T-cell (primary cell): ENCODE measurements at regions not wholly inside any gene's neighbourhood (a gene's known extent, or its start where the extent isn't known, plus 50 kb on each side); places are given as distances from the start of the nearest gene placed in this dataset.
"Not testable (repeated sequence)": the region's sequence is repeated elsewhere in the genome, so short reads cannot be mapped to it uniquely, and the experiment has no call there.

Source experiments
- ATAC-seq, 4 experiments: fragments of 200-7000 bp in 3 of 4; fragments of 150-1000 bp in 1 of 4; cut with Tn5 transposase; replicated peaks in 1 of 4; 1 replicate in 3 of 4; 2 replicates in 1 of 4; pipeline ENCODE4 v1.10.0; 2021; ENCODE audit warnings: moderate library complexity in 3 of 4, mild to moderate bottlenecking in 2 of 4, moderate number of reproducible peaks in 1 of 4
- CTCF ChIA-PET, 2 donors: fragments of 300-600 bp; sonication (Branson Sonifier 250); formaldehyde crosslinking; loops; one replicate each; lab custom pipeline; 2022; ENCODE audit warnings: antibody characterized with exemption in 2 of 2; lab: Charles Lee
- POLR2A ChIA-PET, 2 donors: fragments of 300-600 bp; sonication (Branson Sonifier 250); formaldehyde crosslinking; loops; one replicate each; lab custom pipeline; 2022; ENCODE audit warnings: antibody characterized with exemption in 2 of 2; lab: Charles Lee
- DNase-seq, 35 experiments: peaks; one replicate each; pipeline versions ENCODE4 v3.0.0 to v3.0.0-alpha.2; 2013 to 2023
- H3K27ac ChIP-seq: one replicate; pipeline ENCODE4 v1.5.1; 2013; ENCODE audit warnings: low read length
- H3K27me3 ChIP-seq, 2 experiments: replicated peaks in 1 of 2; 1 replicate in 1 of 2; 2 replicates in 1 of 2; pipeline versions ENCODE4 v1.6.1 to v1.7.0; 2013; ENCODE audit warnings: low read length in 1 of 2, mixed read lengths in 1 of 2; ENCODE audit not compliant: control insufficient read depth in 2 of 2, insufficient read depth in 2 of 2; ENCODE audit errors: extremely low read depth in 1 of 2
- H3K36me3 ChIP-seq, 2 donors: 1 replicate in 1 of 2; 2 replicates in 1 of 2; pipeline versions ENCODE4 v1.6.1 to v1.7.0; 2013; ENCODE audit warnings: low read length in 1 of 2; ENCODE audit not compliant: control insufficient read depth in 2 of 2, insufficient read depth in 1 of 2; ENCODE audit errors: extremely low read depth in 1 of 2
- H3K4me1 ChIP-seq, 2 experiments: 1 replicate in 1 of 2; 2 replicates in 1 of 2; pipeline versions ENCODE4 v1.6.1 to v1.7.0; 2013; ENCODE audit warnings: low read length in 2 of 2, mixed read lengths in 1 of 2; ENCODE audit not compliant: insufficient read depth in 2 of 2, control insufficient read depth in 1 of 2; ENCODE audit errors: extremely low read depth in 1 of 2
- H3K4me3 ChIP-seq, 2 donors: 1 replicate in 1 of 2; 2 replicates in 1 of 2; pipeline versions ENCODE4 v1.5.1 to v1.7.0; 2013; ENCODE audit warnings: mild to moderate bottlenecking in 2 of 2, low read length in 1 of 2, moderate library complexity in 1 of 2; ENCODE audit not compliant: control insufficient read depth in 1 of 2; ENCODE audit errors: extremely low read depth in 1 of 2
- H3K9me3 ChIP-seq: 2 replicates; pipeline ENCODE4 v1.7.0; 2013
- H3K27ac Mint-ChIP-seq, 2 donors: one replicate each; pipeline ENCODE4 v1.8.0; 2020 to 2021; ENCODE audit warnings: mild to moderate bottlenecking in 2 of 2, mixed read lengths in 2 of 2
- H3K27me3 Mint-ChIP-seq, 2 donors: one replicate each; pipeline ENCODE4 v1.8.0; 2021 to 2022; ENCODE audit warnings: mixed read lengths in 2 of 2
- H3K36me3 Mint-ChIP-seq: one replicate; pipeline ENCODE4 v1.8.0; 2021; ENCODE audit warnings: mixed read lengths
- H3K4me1 Mint-ChIP-seq, 3 donors: one replicate each; pipeline ENCODE4 v1.8.0; 2020 to 2022; ENCODE audit warnings: mixed read lengths in 3 of 3, mild to moderate bottlenecking in 1 of 3
- H3K4me3 Mint-ChIP-seq, 3 donors: one replicate each; pipeline ENCODE4 v1.8.0; 2020 to 2022; ENCODE audit warnings: mild to moderate bottlenecking in 3 of 3, mixed read lengths in 3 of 3, moderate library complexity in 3 of 3
- H3K9me3 Mint-ChIP-seq, 3 donors: one replicate each; pipeline ENCODE4 v1.8.0; 2020 to 2022; ENCODE audit warnings: mixed read lengths in 3 of 3
- WGBS: methylation state at CpG from one replicate; pipeline ENCODE4 v1.1.5; 2013; ENCODE audit warnings: missing lambda C conversion rate; ENCODE audit not compliant: insufficient coverage; 5-methylcytosine and 5-hydroxymethylcytosine counted together

DNA sequence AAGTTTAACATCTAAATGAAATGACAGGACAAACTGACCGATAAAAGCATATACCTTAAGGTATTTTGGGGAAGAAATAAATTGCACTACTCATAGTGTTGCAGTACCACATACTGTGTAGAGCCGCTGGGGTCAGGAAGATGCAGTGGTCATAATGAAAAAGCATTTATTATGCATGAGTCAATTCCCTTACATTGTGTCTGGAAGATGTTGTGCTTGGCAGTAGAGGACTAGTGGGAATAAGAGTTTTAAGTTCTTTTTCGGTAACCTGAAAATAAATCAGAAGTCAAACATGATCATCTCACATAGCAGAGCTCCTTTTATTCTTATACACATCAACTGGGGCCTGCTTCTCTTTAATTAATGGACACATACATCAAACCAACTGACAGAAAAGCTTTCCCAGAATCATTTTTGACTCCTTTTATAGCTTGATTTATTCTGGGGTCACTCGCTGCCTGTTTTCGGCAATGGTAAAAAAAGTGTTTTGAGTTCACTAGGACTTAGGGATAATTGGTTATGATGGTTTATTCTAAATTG lies 262.5 kb upstream of the CHD1 start:
- WGBS: no CpG with 5 or more reads among the region's 5 CpGs
- ChIA-PET POLR2A (no interaction called here), CTCF (no interaction called here)
- no peaks in the 10 kb centered on the region for H3K36me3 Mint-ChIP-seq
- peaks cover 0 to 5% (median 0%) of the 10 kb centered on the region in 3 donors for H3K9me3 Mint-ChIP-seq
- no peak overlapping the region for H3K4me3 ChIP-seq
- no peaks in the 10 kb centered on the region for H3K36me3 ChIP-seq
- DNase-seq: no peak
- H3K27ac ChIP-seq: no peak overlapping the region
- H3K27ac Mint-ChIP-seq: no peak overlapping the region
- H3K9me3 ChIP-seq: no peaks in the 10 kb centered on the region
- peaks cover 2 to 5% of the 10 kb centered on the region in 2 donors for H3K27me3 Mint-ChIP-seq
- H3K4me1 ChIP-seq: no peaks in the 10 kb centered on the region
- H3K4me1 Mint-ChIP-seq: no peaks in the 10 kb centered on the region
- no peak overlapping the region for H3K4me3 Mint-ChIP-seq
- no peak for ATAC-seq
- H3K27me3 ChIP-seq: no peaks in the 10 kb centered on the region

DNA sequence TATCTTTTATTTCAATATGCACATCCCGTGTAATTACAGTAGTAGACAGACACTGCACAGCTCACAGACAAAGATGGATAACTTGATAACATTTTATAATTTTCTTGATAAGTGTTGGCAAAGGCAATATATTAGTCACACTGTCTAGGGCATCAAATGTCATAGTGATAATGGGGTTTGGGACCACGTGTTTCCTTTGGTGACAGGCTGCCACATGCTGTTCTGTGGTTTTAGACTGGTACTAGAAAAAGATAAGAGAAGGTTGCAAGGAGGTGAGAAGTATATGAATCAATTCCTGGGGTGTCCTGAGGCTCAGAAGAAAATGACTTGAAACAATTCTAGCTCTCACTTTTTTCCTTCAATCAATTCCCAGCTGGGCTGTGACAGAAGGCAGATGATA lies 258.8 kb upstream of the CHD1 start:
- Histone ChIP-seq H3K9me3 (no peaks in the 10 kb centered on the region), H3K27me3 (no peaks in the 10 kb centered on the region), H3K4me1 (no peaks in the 10 kb centered on the region), H3K27ac (no peak overlapping the region), H3K4me3 (no peak overlapping the region), H3K36me3 (no peaks in the 10 kb centered on the region)
- H3K36me3 Mint-ChIP-seq: no peaks in the 10 kb centered on the region
- peaks cover 2 to 5% of the 10 kb centered on the region in 2 donors for H3K27me3 Mint-ChIP-seq
- no peak overlapping the region for H3K4me3 Mint-ChIP-seq
- H3K9me3 Mint-ChIP-seq: peaks cover 0 to 5% (median 0%) of the 10 kb centered on the region in 3 donors
- no peak for ATAC-seq
- DNase-seq: no peak
- H3K4me1 Mint-ChIP-seq: no peaks in the 10 kb centered on the region
- POLR2A ChIA-PET: no interaction called here
- CTCF ChIA-PET: no interaction called here
- 17% methylated on average over 1 of the region's 2 CpGs for WGBS
- H3K27ac Mint-ChIP-seq: no peak overlapping the region

DNA sequence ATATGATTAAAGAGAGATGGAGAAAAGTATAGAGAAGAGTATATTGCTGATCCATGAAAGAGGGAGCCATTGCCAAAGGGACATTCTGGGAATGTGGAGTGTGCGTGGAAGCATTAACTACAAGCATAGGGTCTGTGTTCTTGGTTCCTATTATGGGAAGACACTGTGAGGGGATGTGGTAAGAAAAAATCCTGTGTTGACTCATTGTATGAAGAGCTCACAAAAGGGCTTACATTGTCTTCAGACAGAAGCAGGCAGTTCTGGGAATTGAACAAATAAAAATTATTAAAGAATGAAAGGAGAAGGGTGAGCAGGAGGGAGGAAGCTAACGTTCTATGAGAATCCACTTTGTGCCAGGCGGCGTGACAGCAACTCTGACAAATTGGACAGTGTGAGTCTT lies 250.4 kb upstream of the CHD1 start:
- H3K4me1 Mint-ChIP-seq: no peaks in the 10 kb centered on the region
- H3K27me3 Mint-ChIP-seq: peaks cover 5 to 8% of the 10 kb centered on the region in 2 donors
- no peak overlapping the region for H3K27ac ChIP-seq
- no peaks in the 10 kb centered on the region for H3K9me3 ChIP-seq
- H3K4me1 ChIP-seq: no peaks in the 10 kb centered on the region
- DNase-seq (no peak), ATAC-seq (no peak)
- no peak overlapping the region for H3K4me3 Mint-ChIP-seq
- H3K4me3 ChIP-seq: no peak overlapping the region
- POLR2A ChIA-PET: no interaction called here
- no peaks in the 10 kb centered on the region for H3K27me3 ChIP-seq
- H3K9me3 Mint-ChIP-seq: peaks cover 0 to 3% (median 0%) of the 10 kb centered on the region in 3 donors
- no peaks in the 10 kb centered on the region for H3K36me3 ChIP-seq
- WGBS: 67% methylated on average over 1 of the region's 4 CpGs
- CTCF ChIA-PET: no interaction called here
- H3K27ac Mint-ChIP-seq: no peak overlapping the region
- H3K36me3 Mint-ChIP-seq: no peaks in the 10 kb centered on the region

DNA sequence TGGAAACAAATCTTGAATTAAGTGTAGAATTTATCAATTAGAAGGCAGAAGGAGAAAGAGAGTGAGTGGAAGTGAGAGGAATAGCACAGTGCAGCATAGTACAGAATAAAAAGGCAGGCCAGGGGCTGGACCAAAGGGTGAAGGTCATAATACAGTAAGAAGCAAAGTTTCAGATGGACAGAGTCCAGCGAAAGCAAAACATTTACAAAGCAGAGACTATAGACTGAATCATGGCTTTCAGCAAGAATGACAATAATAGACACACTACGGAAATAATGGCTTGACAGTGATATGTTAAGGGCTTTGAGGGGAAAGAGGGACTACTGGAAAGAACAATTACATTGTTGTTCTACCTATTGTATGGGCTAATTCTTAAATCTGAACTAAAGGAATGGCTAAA lies 249.0 kb upstream of the CHD1 start:
- CTCF ChIA-PET: no interaction called here
- no peak overlapping the region for H3K27ac Mint-ChIP-seq
- H3K4me3 Mint-ChIP-seq: no peak overlapping the region

DNA sequence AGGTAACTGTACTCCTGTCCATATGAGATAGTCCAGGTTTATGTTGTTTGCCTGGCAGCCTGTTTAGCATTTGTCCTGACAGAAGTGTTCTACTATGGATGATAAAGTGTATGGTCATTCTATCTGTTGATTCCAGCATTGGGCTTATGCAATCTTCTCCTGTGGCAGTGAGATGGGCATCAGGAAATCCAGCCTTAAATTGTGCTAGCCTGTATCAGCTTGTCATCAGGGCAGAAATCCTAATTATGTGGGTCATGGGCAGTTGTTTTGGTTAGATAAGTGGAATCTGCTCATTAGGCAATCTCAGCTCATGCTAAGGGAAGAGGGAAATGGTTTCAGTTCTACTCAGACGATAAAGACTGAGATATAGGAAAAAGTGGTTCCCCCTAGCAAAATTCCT lies 247.4 kb upstream of the CHD1 start:
- Mint-ChIP-seq H3K4me3 (no peak overlapping the region), H3K9me3 (peaks cover 0 to 3% (median 0%) of the 10 kb centered on the region in 3 donors), H3K27ac (no peak overlapping the region), H3K27me3 (peaks cover 5 to 8% of the 10 kb centered on the region in 2 donors), H3K4me1 (no peaks in the 10 kb centered on the region), H3K36me3 (no peaks in the 10 kb centered on the region)
- DNase-seq (no peak), ATAC-seq (no peak)
- H3K9me3 ChIP-seq: no peaks in the 10 kb centered on the region
- no CpG with 5 or more reads among the region's 1 CpG for WGBS
- no peaks in the 10 kb centered on the region for H3K4me1 ChIP-seq
- H3K27ac ChIP-seq: no peak overlapping the region
- no peaks in the 10 kb centered on the region for H3K36me3 ChIP-seq
- no peaks in the 10 kb centered on the region for H3K27me3 ChIP-seq
- CTCF ChIA-PET: no interaction called here
- POLR2A ChIA-PET: no interaction called here
- H3K4me3 ChIP-seq: no peak overlapping the region

More for the DNA sequence above, 249.0 kb upstream of the CHD1 start:
- H3K4me3 ChIP-seq: no peak overlapping the region
- no peak for DNase-seq
- H3K36me3 ChIP-seq: no peaks in the 10 kb centered on the region
- Mint-ChIP-seq H3K27me3 (peaks cover 5 to 8% of the 10 kb centered on the region in 2 donors), H3K36me3 (no peaks in the 10 kb centered on the region), H3K9me3 (peaks cover 0 to 3% (median 0%) of the 10 kb centered on the region in 3 donors), H3K4me1 (no peaks in the 10 kb centered on the region)
- no peaks in the 10 kb centered on the region for H3K9me3 ChIP-seq
- POLR2A ChIA-PET: no interaction called here
- ATAC-seq: no peak
- no peak overlapping the region for H3K27ac ChIP-seq
- WGBS: no CpG with 5 or more reads among the region's 2 CpGs
- no peaks in the 10 kb centered on the region for H3K4me1 ChIP-seq
- no peaks in the 10 kb centered on the region for H3K27me3 ChIP-seq

DNA sequence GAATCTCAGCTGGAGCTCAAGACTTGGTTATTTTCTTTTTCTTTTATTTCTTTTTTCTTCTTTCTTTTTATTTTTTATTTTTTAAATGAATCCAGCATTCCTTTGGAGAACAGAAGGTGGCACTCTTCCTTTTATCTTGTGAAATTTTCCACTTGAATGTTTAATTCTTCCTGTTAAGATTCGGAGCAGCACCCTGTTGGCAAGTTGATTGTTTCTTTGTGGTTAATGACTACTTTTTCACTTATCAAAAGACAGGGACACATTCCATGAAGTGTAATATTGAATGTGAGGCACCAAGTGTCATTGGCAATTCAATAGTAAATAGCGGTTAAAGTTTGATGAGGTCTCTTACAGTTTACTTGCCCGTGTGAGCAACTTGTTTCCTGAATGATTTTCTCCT lies 240.5 kb upstream of the CHD1 start:
- no peaks in the 10 kb centered on the region for H3K36me3 Mint-ChIP-seq
- H3K9me3 Mint-ChIP-seq: peaks cover 5 to 6% (median 5%) of the 10 kb centered on the region in 3 donors
- Histone ChIP-seq H3K27ac (no peak overlapping the region), H3K27me3 (no peaks in the 10 kb centered on the region), H3K36me3 (no peaks in the 10 kb centered on the region), H3K4me3 (no peak overlapping the region), H3K9me3 (no peaks in the 10 kb centered on the region), H3K4me1 (no peaks in the 10 kb centered on the region)
- ChIA-PET POLR2A (no interaction called here), CTCF (no interaction called here)
- H3K27ac Mint-ChIP-seq: no peak overlapping the region
- ATAC-seq: no peak
- no peak for DNase-seq
- no CpG with 5 or more reads among the region's 3 CpGs for WGBS
- H3K4me3 Mint-ChIP-seq: no peak overlapping the region
- H3K4me1 Mint-ChIP-seq: no peaks in the 10 kb centered on the region
- peaks cover 0 to 5% of the 10 kb centered on the region in 2 donors for H3K27me3 Mint-ChIP-seq

DNA sequence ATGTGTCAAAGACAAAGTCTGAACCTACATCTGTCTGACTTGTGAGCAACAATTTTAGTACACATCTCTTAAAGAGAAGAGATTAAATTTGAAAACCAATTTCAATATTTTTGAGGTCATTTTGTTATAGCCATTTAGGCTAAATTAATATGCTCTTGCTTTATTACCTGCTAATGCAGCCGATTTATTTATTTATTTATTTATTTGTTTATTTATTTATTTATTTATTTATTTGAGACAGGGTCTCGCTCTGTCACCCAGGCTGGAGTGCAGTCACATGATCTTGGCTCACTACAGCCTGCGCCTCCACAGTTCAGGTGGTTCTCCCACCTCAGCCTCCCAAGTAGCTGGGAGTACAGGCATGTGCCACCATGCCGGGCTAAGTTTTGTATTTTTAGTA lies 232.7 kb upstream of the CHD1 start:
- POLR2A ChIA-PET, DNase-seq, H3K4me1 Mint-ChIP-seq, H3K9me3 ChIP-seq, H3K27me3 Mint-ChIP-seq, H3K36me3 ChIP-seq, H3K4me3 ChIP-seq, ATAC-seq, H3K27me3 ChIP-seq, H3K4me3 Mint-ChIP-seq, H3K9me3 Mint-ChIP-seq, H3K27ac ChIP-seq, CTCF ChIA-PET, H3K27ac Mint-ChIP-seq, H3K36me3 Mint-ChIP-seq, H3K4me1 ChIP-seq: not testable (repeated sequence)
- no CpG with 5 or more reads among the region's 4 CpGs for WGBS
